A673 (cell line): ENCODE measurements at regions not wholly inside any gene's neighbourhood (a gene's known extent, or its start where the extent isn't known, plus 50 kb on each side); places are given as distances from the start of the nearest gene placed in this dataset.

Experiments
- BruUV-seq: library from RNA; stranded (reverse); fragments of 400-500 nt; replicated peaks from 2 replicates; lab custom pipeline; 2021; lab: Mats Ljungman, UMichigan
- CTCF ChIA-PET: fragments of 300-600 bp; sonication (Branson Sonifier 250); formaldehyde crosslinking; loops from one replicate; lab custom pipeline; 2022; ENCODE audit warnings: antibody characterized with exemption; lab: Charles Lee
- POLR2A ChIA-PET: fragments of 300-600 bp; sonication (Branson Sonifier 250); formaldehyde crosslinking; loops from one replicate; lab custom pipeline; 2022; ENCODE audit warnings: antibody characterized with exemption; ENCODE audit not compliant: low non-redundant PET; lab: Charles Lee
- DNase-seq: peaks from one replicate; pipeline ENCODE4 v3.0.0-alpha.2; 2015; ENCODE audit warnings: low spot score
- H3K27ac ChIP-seq: fragments of 200-600 bp; sonication (generic); 2 replicates; pipeline ENCODE4 v1.5.1; 2016; ENCODE audit warnings: mixed run types, low read depth, mild to moderate bottlenecking, mixed read lengths, antibody characterized with exemption, low read length; ENCODE audit not compliant: poor library complexity, severe bottlenecking
- H3K27me3 ChIP-seq: fragments of 200-600 bp; sonication (generic); replicated peaks from 2 replicates; pipeline ENCODE4 v1.6.1; 2017; ENCODE audit warnings: mixed run types, low read depth, mild to moderate bottlenecking, mixed read lengths, antibody characterized with exemption, low read length; ENCODE audit not compliant: insufficient read depth, poor library complexity
- H3K36me3 ChIP-seq: fragments of 200-600 bp; sonication (generic); 2 replicates; pipeline ENCODE4 v1.6.1; 2016; ENCODE audit warnings: mixed run types, mild to moderate bottlenecking, mixed read lengths, antibody characterized with exemption, low read length; ENCODE audit not compliant: insufficient read depth, poor library complexity, severe bottlenecking
- H3K4me1 ChIP-seq: fragments of 200-600 bp; sonication (generic); 2 replicates; pipeline ENCODE4 v1.6.1; 2017; ENCODE audit warnings: mixed run types, mild to moderate bottlenecking, mixed read lengths, antibody characterized with exemption, low read length; ENCODE audit not compliant: insufficient read depth, poor library complexity, severe bottlenecking
- H3K4me3 ChIP-seq: fragments of 200-600 bp; sonication (generic); 2 replicates; pipeline ENCODE4 v1.5.1; 2016; ENCODE audit warnings: low read depth, mixed run types, mild to moderate bottlenecking, mixed read lengths, low read length; ENCODE audit not compliant: poor library complexity, severe bottlenecking
- H3K9me3 ChIP-seq: fragments of 200-600 bp; sonication (generic); 2 replicates; pipeline ENCODE4 v1.6.1; 2016; ENCODE audit warnings: mixed run types, low read depth, mild to moderate bottlenecking, mixed read lengths, antibody characterized with exemption, low read length; ENCODE audit not compliant: poor library complexity, severe bottlenecking
- EZH2 ChIP-seq: fragments of 200-600 bp; sonication (generic); IDR thresholded peaks from 2 replicates; pipeline ENCODE4 v1.6.1; 2017; ENCODE audit warnings: borderline replicate concordance, low read depth, mild to moderate bottlenecking, mixed read lengths, antibody characterized with exemption, low read length; ENCODE audit not compliant: poor library complexity, severe bottlenecking
- intact Hi-C: fragments of 100-400 bp; cut with micrococcal nuclease; formaldehyde crosslinking; loops from one replicate; pipeline ENCODE4 v1.10.0; 2022; ENCODE audit not compliant: unreplicated experiment
- TF ChIP-seq, protein P1 (sequence below): fragments of 300-800, 200-600 bp; sonication (generic); conservative IDR thresholded peaks from 2 replicates; pipeline ENCODE4 v1.5.1; 2017; ENCODE audit warnings: low read depth, mild to moderate bottlenecking, antibody characterized with exemption, low read length, moderate library complexity, mixed read lengths

DNA sequence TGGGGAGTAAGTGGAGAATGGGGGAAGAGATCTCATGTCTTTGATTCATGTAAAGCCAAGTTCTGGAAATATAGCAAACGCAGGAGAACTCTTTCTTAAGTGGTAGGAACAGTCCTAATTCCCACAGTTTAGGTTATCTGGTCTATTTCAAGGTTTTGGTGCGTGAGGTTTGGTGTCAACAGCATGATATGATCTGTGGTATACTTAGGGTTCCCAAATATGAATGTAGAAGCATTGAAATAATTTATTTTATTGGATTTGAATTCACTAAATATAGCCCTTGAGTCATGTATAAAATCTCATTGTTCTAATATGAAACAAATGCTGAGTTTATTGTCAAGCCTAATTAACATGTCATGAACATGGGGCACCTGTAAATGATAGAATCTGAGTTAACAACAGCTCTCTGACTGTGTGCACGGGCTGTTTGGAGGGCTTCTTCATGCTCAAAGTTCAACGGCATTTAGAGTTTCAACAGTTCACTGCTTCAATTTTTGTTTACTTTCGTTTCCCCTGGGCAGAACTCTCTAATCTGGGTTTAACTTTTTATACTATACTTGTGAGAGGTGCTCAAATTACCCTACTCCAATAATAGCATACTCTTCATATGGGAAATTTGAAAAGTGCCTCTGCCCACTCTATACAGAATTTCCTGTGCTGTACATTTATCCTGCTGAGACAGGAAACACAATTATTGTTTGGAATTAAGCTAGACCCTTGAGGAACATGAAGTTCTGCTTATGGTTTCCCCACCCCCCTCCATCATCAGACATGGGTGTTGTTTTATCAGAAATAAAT is 236.3 kb upstream of the ZNF217 start:
- CTCF ChIA-PET: no interaction called here
- no peak for TF ChIP-seq EZH2
- TF ChIP-seq, protein P1, sequence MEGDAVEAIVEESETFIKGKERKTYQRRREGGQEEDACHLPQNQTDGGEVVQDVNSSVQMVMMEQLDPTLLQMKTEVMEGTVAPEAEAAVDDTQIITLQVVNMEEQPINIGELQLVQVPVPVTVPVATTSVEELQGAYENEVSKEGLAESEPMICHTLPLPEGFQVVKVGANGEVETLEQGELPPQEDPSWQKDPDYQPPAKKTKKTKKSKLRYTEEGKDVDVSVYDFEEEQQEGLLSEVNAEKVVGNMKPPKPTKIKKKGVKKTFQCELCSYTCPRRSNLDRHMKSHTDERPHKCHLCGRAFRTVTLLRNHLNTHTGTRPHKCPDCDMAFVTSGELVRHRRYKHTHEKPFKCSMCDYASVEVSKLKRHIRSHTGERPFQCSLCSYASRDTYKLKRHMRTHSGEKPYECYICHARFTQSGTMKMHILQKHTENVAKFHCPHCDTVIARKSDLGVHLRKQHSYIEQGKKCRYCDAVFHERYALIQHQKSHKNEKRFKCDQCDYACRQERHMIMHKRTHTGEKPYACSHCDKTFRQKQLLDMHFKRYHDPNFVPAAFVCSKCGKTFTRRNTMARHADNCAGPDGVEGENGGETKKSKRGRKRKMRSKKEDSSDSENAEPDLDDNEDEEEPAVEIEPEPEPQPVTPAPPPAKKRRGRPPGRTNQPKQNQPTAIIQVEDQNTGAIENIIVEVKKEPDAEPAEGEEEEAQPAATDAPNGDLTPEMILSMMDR: no peak
- H3K4me1 ChIP-seq: peaks cover 49% of the 10 kb centered on the region
- H3K9me3 ChIP-seq: no peaks in the 10 kb centered on the region
- H3K36me3 ChIP-seq: no peaks in the 10 kb centered on the region
- peak; percentile 98 for DNase-seq
- BruUV-seq: TSS peak; percentile 81
- POLR2A ChIA-PET: interaction anchor here (0.5 kb wide), 1 partner anchor 34 kb away, joined by 10 read pairs; no protein-coding TSS in a partner anchor
- H3K27ac ChIP-seq: peak overlapping the region; percentile 92
- no peaks in the 10 kb centered on the region for H3K27me3 ChIP-seq
- peak overlapping the region; percentile 34 for H3K4me3 ChIP-seq
- intact Hi-C loops: loop anchor here (2.0 to 5.0 kb wide), 6 partner anchors 37 to 251 kb away; no protein-coding TSS in a partner anchor

DNA sequence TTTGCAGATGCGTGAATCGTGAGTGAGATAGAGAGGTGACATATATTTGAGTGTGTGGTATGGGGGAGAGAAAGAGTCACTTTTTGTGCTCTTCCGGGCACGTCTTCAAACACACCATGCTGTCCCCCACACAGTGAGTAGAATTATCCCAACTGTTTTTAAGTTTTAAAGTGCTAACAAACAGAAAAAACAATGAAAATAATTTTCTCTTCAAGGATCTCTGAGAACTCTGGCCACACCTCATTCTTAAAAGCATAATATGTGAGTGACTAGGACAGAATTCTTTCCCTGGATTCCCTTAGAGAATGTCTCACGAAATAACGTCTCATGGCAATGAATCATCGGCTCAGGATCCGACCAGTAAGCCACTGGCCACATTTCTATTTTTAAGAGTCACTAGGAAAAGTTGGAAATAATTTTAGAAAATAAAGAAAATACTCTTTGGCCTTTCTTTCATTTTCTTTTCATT is 235.7 kb upstream of the ZNF217 start:
- TF ChIP-seq, protein P1: no peak
- no peak for TF ChIP-seq EZH2
- BruUV-seq: TSS peak; percentile 94
- DNase-seq: peak; percentile 68
- ChIA-PET POLR2A (no interaction called here), CTCF (no interaction called here)
- H3K4me1 ChIP-seq: peaks cover 49% of the 10 kb centered on the region
- H3K27ac ChIP-seq: peak overlapping the region; percentile 92
- no peaks in the 10 kb centered on the region for H3K36me3 ChIP-seq
- peak overlapping the region; percentile 34 for H3K4me3 ChIP-seq
- H3K9me3 ChIP-seq: no peaks in the 10 kb centered on the region
- H3K27me3 ChIP-seq: no peaks in the 10 kb centered on the region
- intact Hi-C loops: loop anchor here (2.0 to 5.0 kb wide), 5 partner anchors 77 to 250 kb away; no protein-coding TSS in a partner anchor

DNA sequence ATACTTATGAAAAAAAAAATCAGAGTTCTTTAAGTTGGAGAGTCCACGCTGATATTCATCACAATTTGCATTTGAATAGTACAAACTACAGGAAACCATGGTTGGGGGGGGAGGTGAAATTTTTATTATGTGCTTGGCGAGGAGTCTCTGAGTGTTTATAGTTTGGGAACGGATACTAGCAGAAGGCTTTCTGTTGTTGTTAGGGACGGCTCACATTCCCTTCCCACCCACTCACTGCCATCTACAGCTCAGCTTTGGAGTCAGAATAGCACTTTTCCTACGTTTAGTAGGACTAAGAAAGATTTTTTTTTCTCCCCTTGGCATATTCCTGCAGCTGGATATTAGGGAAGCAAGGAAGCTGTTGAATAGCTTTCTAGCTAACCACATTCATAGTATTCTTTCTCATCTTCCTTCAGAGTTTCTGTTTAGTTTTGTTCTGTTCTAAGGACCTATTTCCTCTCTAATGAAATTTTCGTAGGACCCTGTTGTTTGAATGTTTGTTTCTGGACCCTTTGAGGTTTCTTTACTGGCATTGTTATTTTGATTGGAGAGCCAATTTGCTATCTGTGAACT is 235.1 kb upstream of the ZNF217 start:
- Histone ChIP-seq H3K36me3 (no peaks in the 10 kb centered on the region), H3K4me1 (peaks cover 49% of the 10 kb centered on the region), H3K4me3 (peak overlapping the region; percentile 34), H3K9me3 (no peaks in the 10 kb centered on the region), H3K27me3 (no peaks in the 10 kb centered on the region), H3K27ac (peak overlapping the region; percentile 92)
- DNase-seq: peak; percentile 98
- CTCF ChIA-PET: interaction anchor here (0.5 to 0.9 kb wide), 4 partner anchors 64 to 199 kb away, joined by 3 to 11 read pairs (median 4); no protein-coding TSS in a partner anchor
- intact Hi-C loops: loop anchor here (1.0 to 5.0 kb wide), 6 partner anchors 76 to 250 kb away; no protein-coding TSS in a partner anchor
- BruUV-seq: no TSS peak
- POLR2A ChIA-PET: interaction anchor here (0.6 kb wide), 1 partner anchor 92 kb away, joined by 5 read pairs; no protein-coding TSS in a partner anchor
- TF ChIP-seq EZH2: no peak
- TF ChIP-seq, protein P1: peak; percentile 47
